Kidney (tissue), 13 donors: ENCODE measurements at regions not wholly inside any gene's neighbourhood (a gene's known extent, or its start where the extent isn't known, plus 50 kb on each side); places are given as distances from the start of the nearest gene placed in this dataset.

Experiments used
- DNase-seq, 5 donors: peaks; one replicate each; pipeline ENCODE4 v3.0.0-alpha.2; 2013 to 2020
- FAIRE-seq: peaks from 2 replicates; lab custom pipeline; 2012; peaks lifted over from hg19 to GRCh38; lab: Jason Lieb, UNC
- H3K27ac ChIP-seq, 2 donors: one replicate each; pipeline ENCODE4 v1.7.0; 2013; ENCODE audit warnings: low read depth in 2 of 2, low read length in 2 of 2, inconsistent platforms in 1 of 2
- H3K27me3 ChIP-seq: one replicate; pipeline ENCODE4 v1.7.1; 2013; ENCODE audit warnings: low read length, inconsistent platforms; ENCODE audit not compliant: control insufficient read depth, insufficient read depth
- H3K36me3 ChIP-seq, 3 donors: one replicate each; pipeline versions ENCODE4 v1.7.0 to v1.7.1; 2013; ENCODE audit warnings: low read length in 3 of 3, control low read depth in 1 of 3, inconsistent platforms in 1 of 3; ENCODE audit not compliant: insufficient read depth in 3 of 3, control insufficient read depth in 2 of 3
- H3K4me1 ChIP-seq, 3 donors: one replicate each; pipeline versions ENCODE4 v1.7.0 to v1.7.1; 2013; ENCODE audit warnings: low read length in 3 of 3, inconsistent platforms in 1 of 3, low read depth in 1 of 3; ENCODE audit not compliant: control insufficient read depth in 2 of 3, insufficient read depth in 2 of 3
- H3K4me3 ChIP-seq, 3 donors: one replicate each; pipeline versions ENCODE4 v1.7.0 to v1.8.1; 2013; ENCODE audit warnings: low read length in 3 of 3, control low read depth in 1 of 3, inconsistent platforms in 1 of 3
- H3K9ac ChIP-seq, 3 donors: one replicate each; pipeline versions ENCODE4 v1.7.0 to v1.7.1; 2013; ENCODE audit warnings: low read length in 3 of 3, control low read depth in 1 of 3, inconsistent platforms in 1 of 3
- H3K9me3 ChIP-seq, 3 donors: one replicate each; pipeline versions ENCODE4 v1.7.0 to v1.7.1; 2013; ENCODE audit warnings: low read length in 3 of 3, control low read depth in 1 of 3, inconsistent platforms in 1 of 3; ENCODE audit not compliant: control insufficient read depth in 2 of 3, insufficient read depth in 1 of 3
- CTCF ChIP-seq: IDR thresholded peaks from 3 replicates; pipeline ENCODE4 v1.5.1; 2012; ENCODE audit warnings: mild to moderate bottlenecking, moderate library complexity, borderline replicate concordance; ENCODE audit not compliant: insufficient read depth; ENCODE audit errors: extremely low read depth
- intact Hi-C: fragments of 100-400 bp; cut with DNase I; formaldehyde crosslinking; loops from one replicate; pipeline ENCODE4 v1.11.1; 2022
- donor health status: control.
- donor health status: control.
- donor health status: control.
- donor health status: control.
- donor health status: control.
- donor health status: DM: yes; HTN: yes; CAD: no.
- donor health status: Normal renal cell carcinoma (clear cell type).

- TF ChIP-seq CTCF, result no peak
- H3K4me3 ChIP-seq, result no peak overlapping the region
- H3K36me3 ChIP-seq, result no peaks in the 10 kb centered on the region
- no peaks in the 10 kb centered on the region for H3K4me1 ChIP-seq
- intact Hi-C loops, result no loop called here
- no peak overlapping the region for H3K27ac ChIP-seq
- no peak for FAIRE-seq
- H3K9me3 ChIP-seq, result peaks cover 0 to 7% (median 0%) of the 10 kb centered on the region in 3 donors
- no peaks in the 10 kb centered on the region for H3K27me3 ChIP-seq
- no peak overlapping the region for H3K9ac ChIP-seq
- DNase-seq, result no peak
Observed at GRCh38 chr17:73889439-73889838, 245.2 kb upstream of the SDK2 start.

- no peak for DNase-seq
- Histone ChIP-seq H3K4me3 (no peak overlapping the region), H3K36me3 (no peaks in the 10 kb centered on the region), H3K27ac (no peak overlapping the region), H3K27me3 (no peaks in the 10 kb centered on the region), H3K9me3 (peaks cover 0 to 7% (median 0%) of the 10 kb centered on the region in 3 donors), H3K4me1 (no peaks in the 10 kb centered on the region), H3K9ac (no peak overlapping the region)
- FAIRE-seq, result no peak
- intact Hi-C loops, result no loop called here
- TF ChIP-seq CTCF, result no peak
Observed at GRCh38 chr17:73890831-73891405, 246.7 kb upstream of the SDK2 start.

- Histone ChIP-seq H3K27me3 (no peaks in the 10 kb centered on the region), H3K27ac (no peak overlapping the region), H3K9ac (no peak overlapping the region), H3K4me1 (no peaks in the 10 kb centered on the region), H3K9me3 (peaks cover 0 to 7% (median 0%) of the 10 kb centered on the region in 3 donors), H3K36me3 (no peaks in the 10 kb centered on the region), H3K4me3 (no peak overlapping the region)
- FAIRE-seq (no peak), DNase-seq (no peak)
- no peak for TF ChIP-seq CTCF
- intact Hi-C loops, result no loop called here
Observed at GRCh38 chr17:73895157-73895556, 250.9 kb upstream of the SDK2 start.

- Histone ChIP-seq H3K36me3 (no peaks in the 10 kb centered on the region), H3K4me1 (peaks cover 0 to 4% (median 0%) of the 10 kb centered on the region in 3 donors), H3K9ac (no peak overlapping the region), H3K4me3 (no peak overlapping the region), H3K27ac (no peak overlapping the region), H3K27me3 (no peaks in the 10 kb centered on the region), H3K9me3 (peaks cover 0 to 7% (median 0%) of the 10 kb centered on the region in 3 donors)
- FAIRE-seq, result no peak
- TF ChIP-seq CTCF, result no peak
- DNase-seq, result no peak
- intact Hi-C loops, result no loop called here
Observed at GRCh38 chr17:73896966-73897365, 252.7 kb upstream of the SDK2 start.
